ENCODE measurements at regions not wholly inside any gene's neighbourhood (a gene's known extent, or its start where the extent isn't known, plus 50 kb on each side); places are given as distances from the start of the nearest gene placed in this dataset.

DNA sequence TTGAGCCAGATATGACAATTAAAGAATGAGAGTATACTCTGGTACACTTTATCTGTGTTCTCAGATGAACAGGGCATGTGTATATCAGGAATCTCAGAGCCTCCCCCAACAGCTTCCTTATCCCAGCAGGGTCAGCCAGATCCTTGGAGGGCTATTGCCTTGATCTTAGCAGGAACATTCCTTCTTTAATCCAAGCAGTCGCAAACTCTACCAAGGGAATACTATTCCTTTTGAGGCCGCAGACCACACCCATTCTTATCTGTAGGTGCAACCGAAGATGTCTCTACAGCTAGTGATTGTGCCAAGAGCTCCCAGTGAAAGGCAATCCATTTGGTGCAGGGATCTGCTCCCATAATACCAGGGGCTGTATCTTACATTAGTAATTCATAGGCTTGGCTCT lies 118.3 kb upstream of the DOK6 start:
- DNase-seq (no peak), ATAC-seq (no peak)
- H3K9me3 ChIP-seq, result no peaks in the 10 kb centered on the region
- no peaks in the 10 kb centered on the region for H3K27me3 ChIP-seq (ENCODE audit: insufficient read depth in 3 of 3, low read length in 2 of 3)
- TF ChIP-seq CTCF (IDR thresholded peaks at IDR 0.05), result no peak
- WGBS, 3 donors, result 48 to 64% (median 62%) methylated on average over 3 of the region's 3 CpGs
- H3K4me1 ChIP-seq, result no peaks in the 10 kb centered on the region
- intact Hi-C loops (cut with DNase I), result no loop called here
- no peak overlapping the region for H3K27ac ChIP-seq
- H3K4me3 ChIP-seq, result no peak overlapping the region
- no peaks in the 10 kb centered on the region for H3K36me3 ChIP-seq (ENCODE audit: insufficient read depth in 1 of 2, low read depth in 1 of 2)

- H3K4me3 ChIP-seq, result no peak overlapping the region
- intact Hi-C loops (cut with DNase I), result no loop called here
- no peaks in the 10 kb centered on the region for H3K4me1 ChIP-seq
- no peaks in the 10 kb centered on the region for H3K36me3 ChIP-seq (ENCODE audit: insufficient read depth in 1 of 2, low read depth in 1 of 2)
- no peak for TF ChIP-seq CTCF (IDR thresholded peaks at IDR 0.05)
- no peak for ATAC-seq
- no peak for DNase-seq
- no peaks in the 10 kb centered on the region for H3K9me3 ChIP-seq
- no peaks in the 10 kb centered on the region for H3K27me3 ChIP-seq (ENCODE audit: insufficient read depth in 3 of 3, low read length in 2 of 3)
- H3K27ac ChIP-seq, result no peak overlapping the region
- 91 to 97% (median 93%) methylated on average over 5 of the region's 5 CpGs for WGBS, 3 donors
Observed at GRCh38 chr18:69291044-69291443, 109.6 kb upstream of the DOK6 start.

- H3K9me3 ChIP-seq, result no peaks in the 10 kb centered on the region
- no peaks in the 10 kb centered on the region for H3K36me3 ChIP-seq (ENCODE audit: insufficient read depth in 1 of 2, low read depth in 1 of 2)
- H3K4me3 ChIP-seq, result no peak overlapping the region
- H3K4me1 ChIP-seq, result no peaks in the 10 kb centered on the region
- intact Hi-C loops (cut with DNase I), result no loop called here
- TF ChIP-seq CTCF (IDR thresholded peaks at IDR 0.05), result no peak
- no peak for DNase-seq
- no peak for ATAC-seq
- WGBS, 3 donors, result 83 to 85% (median 83%) methylated on average over 5 of the region's 5 CpGs
- H3K27me3 ChIP-seq (ENCODE audit: insufficient read depth in 3 of 3, low read length in 2 of 3), result no peaks in the 10 kb centered on the region
- no peak overlapping the region for H3K27ac ChIP-seq
Observed at GRCh38 chr18:69291755-69292154, 108.9 kb upstream of the DOK6 start.

DNA sequence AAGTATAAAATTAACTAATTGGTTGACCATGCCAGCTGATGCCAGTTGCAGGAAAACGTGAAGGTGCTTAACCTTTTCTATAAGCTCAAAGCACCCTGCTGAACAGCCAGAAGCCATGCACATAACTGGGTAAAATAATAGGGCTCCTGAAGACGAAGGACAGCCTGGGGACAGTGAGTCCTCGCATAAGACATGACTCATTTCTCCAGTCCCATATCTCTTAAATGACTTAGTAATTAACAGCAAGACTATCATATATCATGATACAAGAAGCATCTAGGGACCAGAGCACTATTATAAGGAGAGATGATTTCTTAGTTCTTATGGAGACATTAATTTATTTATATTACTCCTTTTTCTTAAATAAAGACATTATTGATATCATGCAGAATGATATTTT lies 100.5 kb upstream of the DOK6 start:
- Histone ChIP-seq H3K27ac (no peak overlapping the region), H3K9me3 (no peaks in the 10 kb centered on the region), H3K27me3 (ENCODE audit: insufficient read depth in 3 of 3, low read length in 2 of 3) (no peaks in the 10 kb centered on the region), H3K4me3 (no peak overlapping the region), H3K36me3 (ENCODE audit: insufficient read depth in 1 of 2, low read depth in 1 of 2) (no peaks in the 10 kb centered on the region), H3K4me1 (no peaks in the 10 kb centered on the region)
- ATAC-seq (no peak), DNase-seq (no peak)
- TF ChIP-seq CTCF (IDR thresholded peaks at IDR 0.05), result no peak
- 71 to 73% (median 71%) methylated on average over 3 of the region's 3 CpGs for WGBS, 3 donors
- intact Hi-C loops (cut with DNase I), result no loop called here

- no peaks in the 10 kb centered on the region for H3K36me3 ChIP-seq (ENCODE audit: insufficient read depth in 1 of 2, low read depth in 1 of 2)
- H3K9me3 ChIP-seq, result peaks cover 3% of the 10 kb centered on the region
- ATAC-seq (no peak), DNase-seq (no peak)
- no peak overlapping the region for H3K27ac ChIP-seq
- 79 to 88% (median 86%) methylated on average over 2 of the region's 2 CpGs for WGBS, 3 donors
- no peak for TF ChIP-seq CTCF (IDR thresholded peaks at IDR 0.05)
- intact Hi-C loops (cut with DNase I), result no loop called here
- H3K27me3 ChIP-seq (ENCODE audit: insufficient read depth in 3 of 3, low read length in 2 of 3), result no peaks in the 10 kb centered on the region
- H3K4me1 ChIP-seq, result no peaks in the 10 kb centered on the region
- no peak overlapping the region for H3K4me3 ChIP-seq
Observed at GRCh38 chr18:69308619-69309018, 92.1 kb upstream of the DOK6 start.

Data from psoas muscle (tissue), 7 donors.